Psoas muscle (tissue), 7 donors: ENCODE measurements at regions not wholly inside any gene's neighbourhood (a gene's known extent, or its start where the extent isn't known, plus 50 kb on each side); places are given as distances from the start of the nearest gene placed in this dataset.

Source experiments
- ATAC-seq, 4 donors: fragments of 200-7000 bp; cut with Tn5 transposase; one replicate each; pipeline ENCODE4 v1.9.1; 2020; ENCODE audit warnings: moderate library complexity in 3 of 4, mild to moderate bottlenecking in 2 of 4
- DNase-seq, 2 donors: peaks; one replicate each; pipeline ENCODE4 v3.0.0-alpha.2; 2020
- H3K27ac ChIP-seq: fragments of 200-600 bp; one replicate; pipeline ENCODE4 v1.8.0; 2022
- H3K27me3 ChIP-seq, 3 donors: fragments of 200-600 bp in 1 of 3; one replicate each; pipeline versions ENCODE4 v1.6.1 to v1.8.0; 2013 to 2022; ENCODE audit warnings: low read length in 2 of 3, mild to moderate bottlenecking in 2 of 3, moderate library complexity in 1 of 3; ENCODE audit not compliant: insufficient read depth in 3 of 3
- H3K36me3 ChIP-seq, 2 donors: fragments of 200-600 bp in 1 of 2; one replicate each; pipeline versions ENCODE4 v1.6.1 to v1.8.0; 2013 to 2022; ENCODE audit warnings: low read depth in 1 of 2, mild to moderate bottlenecking in 1 of 2, moderate library complexity in 1 of 2; ENCODE audit not compliant: insufficient read depth in 1 of 2
- H3K4me1 ChIP-seq: fragments of 200-600 bp; one replicate; pipeline ENCODE4 v1.8.0; 2022
- H3K4me3 ChIP-seq: fragments of 200-600 bp; one replicate; pipeline ENCODE4 v1.8.0; 2022; ENCODE audit warnings: mild to moderate bottlenecking
- H3K9me3 ChIP-seq: fragments of 200-600 bp; one replicate; pipeline ENCODE4 v1.8.0; 2022
- CTCF ChIP-seq: fragments of 200-600 bp; IDR thresholded peaks from one replicate; pipeline ENCODE4 v1.8.0; 2022; ENCODE audit warnings: antibody characterized with exemption
- WGBS, 3 donors: extraction: QIAGEN DNeasy Blood & Tissue Kit; methylation state at CpG; one replicate each; pipeline versions ENCODE4 v1.1.6 to v1.1.7; 2013; 5-methylcytosine and 5-hydroxymethylcytosine counted together
- intact Hi-C, 2 donors: fragments of 100-400 bp; cut with DNase I; formaldehyde crosslinking; loops; one replicate each; pipeline versions ENCODE4 v1.11.0 to v1.14.2; 2022
- donor health status: healthy with polysubstance abuse.
- donor health status: DM: no; HTN: no; CAD: no; lungs with moderate emphysema.
- donor health status: Bipolar disorder and iron deficiency.
- donor health status: healthy.
- donor health status: DM: yes; HTN: yes; CAD: no.
- donor health status: DM: no; HTN: no; CAD: no.
- donor health status: DM: yes; HTN: yes; CAD: no.

- intact Hi-C loops: no loop called here
Observed at GRCh38 chr4:138450546-138451275, 208.6 kb upstream of the SLC7A11 start.

GRCh38 chr4:138449938-138450337 is 207.8 kb upstream of the SLC7A11 start:
- 67 to 86% (median 80%) methylated on average over 3 of the region's 3 CpGs for WGBS, 3 donors
- Histone ChIP-seq H3K27ac (no peak overlapping the region), H3K27me3 (no peaks in the 10 kb centered on the region), H3K4me3 (no peak overlapping the region), H3K36me3 (no peaks in the 10 kb centered on the region), H3K9me3 (no peaks in the 10 kb centered on the region), H3K4me1 (no peaks in the 10 kb centered on the region)
- no peak for DNase-seq
- no peak for TF ChIP-seq CTCF
- no peak for ATAC-seq
- intact Hi-C loops: no loop called here

More at GRCh38 chr4:138450546-138451275, 208.6 kb upstream of the SLC7A11 start:
- no peak for DNase-seq
- 54 to 63% (median 58%) methylated on average over 3 of the region's 3 CpGs for WGBS, 3 donors
- Histone ChIP-seq H3K4me3 (no peak overlapping the region), H3K9me3 (no peaks in the 10 kb centered on the region), H3K36me3 (no peaks in the 10 kb centered on the region), H3K27me3 (no peaks in the 10 kb centered on the region), H3K4me1 (no peaks in the 10 kb centered on the region), H3K27ac (no peak overlapping the region)
- no peak for TF ChIP-seq CTCF
- ATAC-seq: no peak

GRCh38 chr4:138448169-138448568 is 206.0 kb upstream of the SLC7A11 start:
- DNase-seq: no peak
- 16 to 39% (median 21%) methylated on average over 1 of the region's 1 CpG for WGBS, 3 donors
- H3K9me3 ChIP-seq: no peaks in the 10 kb centered on the region
- H3K4me1 ChIP-seq: no peaks in the 10 kb centered on the region
- H3K36me3 ChIP-seq: no peaks in the 10 kb centered on the region
- no peak for TF ChIP-seq CTCF
- intact Hi-C loops: no loop called here
- no peak for ATAC-seq
- no peaks in the 10 kb centered on the region for H3K27me3 ChIP-seq
- no peak overlapping the region for H3K27ac ChIP-seq
- no peak overlapping the region for H3K4me3 ChIP-seq

GRCh38 chr4:138446456-138446855 is 204.3 kb upstream of the SLC7A11 start:
- Histone ChIP-seq H3K9me3 (peaks cover 3% of the 10 kb centered on the region), H3K27me3 (no peaks in the 10 kb centered on the region), H3K27ac (no peak overlapping the region), H3K4me3 (no peak overlapping the region), H3K36me3 (no peaks in the 10 kb centered on the region), H3K4me1 (no peaks in the 10 kb centered on the region)
- no peak for TF ChIP-seq CTCF
- DNase-seq (no peak), ATAC-seq (no peak)
- intact Hi-C loops: no loop called here
- WGBS, 3 donors: 97 to 99% (median 97%) methylated on average over 5 of the region's 5 CpGs

GRCh38 chr4:138445098-138445497 is 202.9 kb upstream of the SLC7A11 start:
- H3K27ac ChIP-seq: no peak overlapping the region
- DNase-seq: no peak
- WGBS, 3 donors: 4 to 15% (median 10%) methylated on average over 3 of the region's 3 CpGs
- peaks cover 3% of the 10 kb centered on the region for H3K9me3 ChIP-seq
- H3K4me1 ChIP-seq: no peaks in the 10 kb centered on the region
- no peaks in the 10 kb centered on the region for H3K27me3 ChIP-seq
- ATAC-seq: no peak
- TF ChIP-seq CTCF: no peak
- no peak overlapping the region for H3K4me3 ChIP-seq
- intact Hi-C loops: no loop called here
- H3K36me3 ChIP-seq: no peaks in the 10 kb centered on the region
